CD4-positive, alpha-beta T cell treated with Interleukin-21 for 1 hour (primary cell): ENCODE measurements at regions not wholly inside any gene's neighbourhood (a gene's known extent, or its start where the extent isn't known, plus 50 kb on each side); places are given as distances from the start of the nearest gene placed in this dataset.

Source experiments
- DNase-seq: peaks from one replicate; pipeline ENCODE4 v3.0.0-alpha.2; 2020

DNA sequence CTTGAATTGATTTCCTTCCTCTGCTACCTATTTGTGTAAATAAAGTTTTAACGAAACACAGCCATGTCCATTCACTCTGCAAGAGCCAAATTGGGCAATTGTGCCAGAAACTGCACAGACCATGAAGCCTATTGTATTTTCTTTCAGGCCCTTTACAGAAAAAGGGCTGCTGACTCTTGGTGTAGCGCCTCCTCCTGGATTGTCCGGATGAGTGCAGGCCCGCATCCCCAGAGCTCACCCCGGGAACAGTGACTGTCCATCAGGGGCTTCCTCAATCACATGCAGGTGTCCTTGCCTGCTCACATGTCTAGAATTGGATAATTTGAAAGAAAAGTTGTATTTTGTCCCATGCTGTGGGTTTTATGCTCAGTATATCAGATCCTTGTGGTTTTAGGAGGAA lies 1282.2 kb downstream of the AACS start:
- no peak for DNase-seq

DNA sequence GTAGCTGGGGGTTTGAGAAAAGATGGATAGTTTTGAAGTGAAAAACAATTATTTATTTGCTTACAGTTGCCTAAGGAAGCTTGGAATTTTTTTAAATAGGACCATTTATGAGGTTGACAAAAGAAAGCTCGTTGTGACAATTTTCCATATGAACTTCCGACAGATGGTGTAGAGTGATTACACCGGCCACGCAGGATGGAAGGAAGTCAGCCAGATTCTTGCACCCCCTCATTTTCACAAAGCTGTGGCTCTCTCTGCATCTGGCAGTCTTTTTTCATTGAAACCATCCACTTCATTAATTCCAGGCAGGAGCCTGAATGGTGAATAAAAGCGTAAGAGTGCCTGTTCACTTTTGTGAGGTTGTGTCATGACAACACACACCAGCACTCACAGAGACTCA lies 1284.1 kb downstream of the AACS start:
- DNase-seq, result no peak

GRCh38 chr12:126353604-126354003 lies 1288.4 kb downstream of the AACS start:
- no peak for DNase-seq

DNA sequence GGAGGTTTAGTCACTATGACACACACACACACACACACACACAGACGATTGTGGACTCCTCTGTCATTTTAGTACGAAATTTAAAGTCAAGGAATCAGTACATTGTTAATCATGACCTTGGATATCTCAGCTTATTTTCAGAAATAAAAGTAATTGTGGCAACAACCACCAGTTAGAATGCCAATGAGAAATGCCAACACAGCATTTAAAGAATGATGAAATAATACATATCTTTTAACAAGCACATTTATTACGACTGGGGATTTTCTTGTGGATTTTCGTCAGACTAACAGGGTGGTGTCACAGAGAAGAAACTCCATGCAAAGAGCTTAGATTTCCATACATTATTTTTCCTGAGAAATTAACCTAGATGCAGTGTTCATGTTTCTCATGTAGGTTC lies 1289.4 kb downstream of the AACS start:
- no peak for DNase-seq

GRCh38 chr12:126355346-126355745 lies 1290.1 kb downstream of the AACS start:
- no peak for DNase-seq

GRCh38 chr12:126358806-126359205 lies 1293.6 kb downstream of the AACS start:
- DNase-seq, result no peak

DNA sequence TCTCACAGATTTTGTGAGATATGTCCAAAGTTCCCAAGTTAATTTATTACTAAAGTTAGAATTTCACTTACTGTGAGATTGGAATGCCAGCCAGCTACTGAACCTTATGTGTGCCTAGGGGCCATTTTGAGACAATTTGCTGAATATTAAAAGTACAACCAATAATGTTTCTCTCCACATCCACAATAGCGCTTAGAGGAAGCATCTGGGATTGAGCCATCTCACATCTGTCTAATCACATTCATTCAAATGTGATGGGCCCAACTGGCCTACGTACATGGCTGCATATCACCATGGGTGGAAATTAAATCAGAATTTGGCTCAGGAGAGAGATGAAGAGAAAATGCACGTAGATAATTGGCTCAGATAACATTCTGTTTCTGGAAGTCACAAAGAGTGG lies 1294.0 kb downstream of the AACS start:
- DNase-seq, result no peak

GRCh38 chr12:126361804-126362203 lies 1296.6 kb downstream of the AACS start:
- no peak for DNase-seq

DNA sequence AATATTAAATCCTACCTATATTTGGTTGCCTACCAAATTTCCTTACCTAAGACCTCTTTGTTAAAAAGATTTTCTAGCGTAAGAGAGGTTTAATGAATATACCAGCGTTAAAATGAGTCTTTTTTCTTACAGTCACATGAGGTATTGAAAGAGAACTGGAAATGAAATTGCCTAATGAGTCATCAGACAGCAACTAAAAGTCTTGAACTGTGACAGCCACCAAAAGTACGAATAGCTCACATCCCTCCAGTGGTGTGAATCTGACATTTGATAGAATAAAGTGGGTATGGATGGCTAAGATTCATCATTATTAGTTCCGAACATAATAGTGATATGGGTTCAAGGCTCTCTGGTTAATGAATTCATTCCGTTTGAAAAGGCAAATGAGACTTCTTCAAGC lies 1297.3 kb downstream of the AACS start:
- DNase-seq, result no peak

DNA sequence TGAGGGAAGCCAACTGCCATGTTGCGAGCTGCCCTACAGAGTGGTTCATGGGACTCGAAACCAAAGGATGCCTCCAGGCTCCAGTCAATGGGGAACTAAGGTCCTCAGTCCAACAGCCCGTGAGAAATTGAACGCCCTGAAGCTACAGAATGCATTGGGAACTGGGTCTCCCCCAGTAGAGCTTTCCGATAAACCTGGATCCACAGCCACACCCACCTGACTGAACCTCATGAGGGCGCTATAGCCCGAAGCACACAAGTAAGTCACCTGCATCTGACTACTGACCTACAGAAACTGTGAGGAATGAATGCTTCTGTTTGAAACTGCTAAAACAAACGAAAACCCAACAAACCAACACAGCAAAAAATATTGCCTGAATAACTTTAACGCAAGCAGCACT lies 1297.7 kb downstream of the AACS start:
- no peak for DNase-seq

GRCh38 chr12:126369487-126370463 lies 1304.5 kb downstream of the AACS start:
- no peak for DNase-seq

DNA sequence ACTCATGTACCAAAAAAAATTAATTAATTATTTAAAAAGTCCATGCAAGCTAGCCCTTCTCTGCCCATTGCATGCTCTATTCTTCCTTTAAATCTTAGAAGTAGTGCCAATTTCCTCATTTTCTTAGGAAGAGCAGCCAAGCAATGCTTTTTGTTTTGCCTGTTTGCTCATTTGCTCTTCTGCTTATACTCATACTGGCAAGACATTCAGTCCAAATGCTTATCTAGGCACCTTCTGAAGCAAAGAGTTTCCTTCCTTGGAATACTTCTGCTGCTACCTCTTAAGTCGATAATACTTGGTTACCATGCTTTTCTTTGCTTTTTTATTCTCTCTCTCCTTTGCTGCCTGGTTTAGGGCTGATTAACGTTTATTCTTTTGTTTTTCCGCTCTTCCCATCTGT lies 1318.3 kb downstream of the AACS start:
- no peak for DNase-seq

DNA sequence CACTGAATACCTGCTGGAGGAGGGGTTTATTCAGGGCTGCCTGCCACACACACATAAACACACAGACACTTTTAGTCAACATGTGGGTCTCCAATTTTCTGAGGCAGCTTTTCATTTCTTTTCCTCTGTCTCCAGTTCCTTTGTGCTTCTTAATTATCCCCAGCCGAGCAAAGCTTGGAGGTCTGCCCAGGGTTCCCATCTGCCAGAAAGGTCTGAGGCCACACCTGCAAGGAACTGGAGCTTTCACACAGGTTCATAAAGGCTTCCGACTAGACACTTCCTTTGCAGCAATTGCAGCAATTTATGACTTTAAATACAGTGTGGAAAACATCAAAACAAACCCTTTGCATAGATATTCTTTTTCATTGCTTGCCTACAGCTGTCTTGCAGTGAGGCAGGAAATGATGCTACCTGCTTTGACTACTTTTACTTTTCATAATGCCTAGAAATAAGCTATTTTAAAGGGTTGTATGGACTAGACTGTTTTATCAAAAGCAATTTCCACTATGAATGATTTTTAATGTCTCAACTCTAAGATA lies 1318.9 kb downstream of the AACS start:
- DNase-seq, result no peak

DNA sequence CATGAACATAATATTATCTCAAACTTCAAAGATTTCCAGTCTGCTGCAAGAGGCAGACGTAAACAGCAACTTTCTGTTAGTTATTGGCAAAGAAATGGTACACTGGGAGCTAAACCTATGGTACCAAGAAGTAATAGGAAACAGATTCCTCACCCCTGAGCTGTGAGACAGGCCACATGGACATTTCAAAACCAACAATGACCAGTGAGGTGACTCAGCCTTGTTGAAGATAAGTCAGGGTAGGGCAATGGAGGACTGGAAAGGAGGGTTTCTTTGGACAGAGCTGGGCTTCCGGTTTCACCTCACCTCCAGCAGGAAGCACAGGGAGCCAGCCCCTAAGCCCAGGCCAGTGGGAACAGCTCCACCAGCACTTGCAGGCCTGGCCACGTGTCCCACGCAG lies 1320.5 kb downstream of the AACS start:
- no peak for DNase-seq

DNA sequence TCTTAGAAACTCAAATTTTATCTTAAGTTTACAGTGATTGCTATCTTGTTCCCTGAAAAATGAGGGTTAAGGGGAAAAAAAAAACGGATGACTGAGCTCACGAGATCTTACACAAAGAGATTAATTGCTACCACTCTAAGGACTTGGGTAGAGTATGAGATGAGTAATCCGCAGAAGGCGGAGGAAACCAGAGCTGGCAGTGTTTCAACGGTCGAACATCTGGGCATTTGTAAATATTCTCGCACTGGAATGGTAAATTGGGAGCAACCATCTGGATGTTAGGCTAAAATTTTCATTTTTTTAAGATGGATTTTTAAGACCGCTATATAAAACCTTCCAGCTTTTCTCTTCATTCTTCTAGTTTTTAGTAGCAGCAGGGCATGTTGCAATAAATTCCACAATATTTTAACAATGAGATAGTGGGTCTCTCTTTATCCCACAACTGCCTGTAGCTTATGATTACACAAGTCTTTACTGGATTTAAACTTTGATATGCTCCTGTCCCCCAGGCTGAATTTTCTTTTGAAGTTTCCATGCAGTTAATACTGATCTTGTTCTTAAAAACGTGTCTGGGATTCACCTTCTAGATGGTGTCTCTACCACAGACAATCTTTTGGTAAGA lies 1324.1 kb downstream of the AACS start:
- no peak for DNase-seq

DNA sequence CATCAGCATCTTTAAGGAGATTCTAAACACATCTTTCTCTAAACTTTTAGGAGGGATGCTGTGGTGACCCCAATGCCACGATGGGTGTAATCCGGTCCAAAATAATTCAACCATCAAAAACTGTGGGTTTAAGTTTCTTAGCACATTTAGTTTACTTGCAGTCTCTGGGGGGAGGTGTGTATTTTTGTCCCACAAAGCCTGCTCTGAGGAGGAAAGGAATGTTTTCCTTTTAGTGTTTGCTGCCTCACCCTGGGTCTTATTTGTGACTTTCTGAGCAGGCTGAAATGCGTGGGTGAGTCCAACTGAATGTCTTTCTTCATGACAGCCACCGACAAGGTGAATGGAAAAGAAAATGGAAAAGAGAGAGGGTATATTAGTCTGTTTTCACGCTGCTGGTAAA lies 1324.7 kb downstream of the AACS start:
- DNase-seq, result no peak

GRCh38 chr12:126390969-126391566 lies 1325.8 kb downstream of the AACS start:
- DNase-seq, result no peak

GRCh38 chr12:126396536-126396935 lies 1331.3 kb downstream of the AACS start:
- no peak for DNase-seq

DNA sequence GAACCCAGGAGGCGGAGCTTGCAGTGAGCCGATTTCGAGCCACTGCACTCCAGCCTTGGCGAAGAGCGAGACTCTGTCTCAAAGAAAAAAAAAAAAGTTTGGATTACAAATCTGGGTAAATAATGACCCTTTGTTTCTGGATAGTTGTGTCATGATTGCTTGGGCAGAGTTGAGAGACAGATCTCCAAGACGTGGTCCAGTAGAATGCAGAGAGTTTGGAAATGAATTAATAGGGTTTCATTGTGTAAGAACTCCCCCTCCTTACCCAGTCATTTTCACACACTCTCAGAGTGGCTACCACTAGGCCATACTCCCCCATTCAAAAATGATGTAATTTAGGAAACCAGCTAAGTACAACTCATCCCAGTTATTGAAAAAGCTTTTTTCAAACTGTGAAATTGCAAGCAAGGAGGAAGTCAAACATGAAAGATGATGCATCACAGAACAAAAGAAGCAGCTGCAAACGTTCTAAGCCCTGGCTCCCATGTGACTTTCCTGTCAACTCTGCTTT lies 1331.9 kb downstream of the AACS start:
- DNase-seq, result no peak

DNA sequence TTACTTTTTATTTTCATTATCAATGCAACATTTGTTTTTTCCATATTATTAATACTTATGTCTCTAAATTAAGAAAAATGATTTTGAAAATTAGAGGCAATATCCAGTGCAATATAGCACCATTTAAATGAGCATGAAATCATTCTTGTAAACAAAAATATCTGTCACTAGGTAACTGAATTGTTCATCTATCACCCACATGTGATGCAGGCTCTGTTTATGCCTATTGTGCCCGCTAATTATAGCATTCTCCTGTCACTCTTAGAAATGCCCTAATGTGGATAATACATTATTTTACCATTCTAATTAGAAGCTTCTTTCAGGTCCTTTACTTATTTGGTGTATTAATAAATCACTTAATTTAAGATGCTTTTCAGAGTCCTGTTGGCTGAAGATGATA lies 1332.4 kb downstream of the AACS start:
- no peak for DNase-seq

GRCh38 chr12:126400831-126401230 lies 1335.6 kb downstream of the AACS start:
- no peak for DNase-seq

DNA sequence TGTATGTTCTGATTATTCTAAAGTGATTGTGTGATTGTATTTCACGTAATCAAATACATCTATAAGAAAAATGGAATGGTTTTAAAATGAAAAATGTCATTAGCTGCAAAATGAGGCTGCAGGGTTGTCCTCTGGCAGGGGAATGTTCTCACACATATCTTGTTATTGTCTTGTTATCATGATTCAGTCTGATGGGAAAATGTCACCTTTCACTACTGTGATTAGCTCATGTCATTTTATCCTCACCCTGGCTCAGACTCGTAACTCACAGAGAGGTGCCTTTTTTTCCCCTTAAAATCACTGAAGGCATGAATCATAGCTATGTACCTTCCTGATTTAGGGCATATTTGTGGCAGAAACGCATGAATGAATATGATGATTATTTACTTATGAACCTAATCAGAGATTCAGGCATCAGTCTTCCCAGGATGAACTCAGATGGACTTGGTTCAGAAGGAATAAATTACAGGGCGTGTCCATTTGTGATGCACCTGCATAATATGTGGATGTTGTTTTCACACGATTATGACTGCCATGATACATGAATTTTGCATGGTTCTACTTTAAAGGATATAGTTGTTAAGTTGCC lies 1339.2 kb downstream of the AACS start:
- DNase-seq, result no peak

- DNase-seq, result no peak
Observed at GRCh38 chr12:126418400-126418799, 1353.2 kb downstream of the AACS start.
